ENCODE measurements at regions not wholly inside any gene's neighbourhood (a gene's known extent, or its start where the extent isn't known, plus 50 kb on each side); places are given as distances from the start of the nearest gene placed in this dataset.

DNA sequence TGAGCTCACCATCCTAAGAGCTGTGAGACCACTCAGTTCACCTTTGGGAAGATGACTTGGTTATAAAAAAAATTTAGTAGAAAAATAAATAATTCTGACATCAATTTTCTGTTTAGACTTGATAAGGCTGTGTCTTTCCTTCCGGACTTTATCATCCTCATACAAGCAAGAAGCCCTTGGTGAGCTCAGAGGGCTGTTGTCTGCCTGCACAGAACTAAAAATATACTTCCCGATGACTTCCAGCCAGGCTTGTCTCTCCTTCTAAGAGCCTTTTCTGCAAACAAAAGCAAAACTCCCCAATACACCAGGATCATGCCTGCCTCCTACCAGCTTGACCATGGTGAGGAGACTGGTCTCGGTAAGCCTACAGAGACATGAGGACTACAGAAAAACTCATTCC, 58.3 kb upstream of the PHOX2B start:
- no peak overlapping the region for H3K27ac ChIP-seq (ENCODE audit: low read length)
- ChIA-PET POLR2A (no interaction called here), CTCF (no interaction called here)
- TF ChIP-seq TCF7L2 (IDR thresholded peaks at IDR 0.05; ENCODE audit: low read depth, low read length) (no peak), POLR2AphosphoS5 (IDR thresholded peaks at IDR 0.05; ENCODE audit: low read depth, low read length) (no peak), SIN3A (IDR thresholded peaks at IDR 0.05; ENCODE audit: borderline replicate concordance, insufficient read depth, low read depth, low read length) (no peak)
- TF ChIP-seq, protein P1, sequence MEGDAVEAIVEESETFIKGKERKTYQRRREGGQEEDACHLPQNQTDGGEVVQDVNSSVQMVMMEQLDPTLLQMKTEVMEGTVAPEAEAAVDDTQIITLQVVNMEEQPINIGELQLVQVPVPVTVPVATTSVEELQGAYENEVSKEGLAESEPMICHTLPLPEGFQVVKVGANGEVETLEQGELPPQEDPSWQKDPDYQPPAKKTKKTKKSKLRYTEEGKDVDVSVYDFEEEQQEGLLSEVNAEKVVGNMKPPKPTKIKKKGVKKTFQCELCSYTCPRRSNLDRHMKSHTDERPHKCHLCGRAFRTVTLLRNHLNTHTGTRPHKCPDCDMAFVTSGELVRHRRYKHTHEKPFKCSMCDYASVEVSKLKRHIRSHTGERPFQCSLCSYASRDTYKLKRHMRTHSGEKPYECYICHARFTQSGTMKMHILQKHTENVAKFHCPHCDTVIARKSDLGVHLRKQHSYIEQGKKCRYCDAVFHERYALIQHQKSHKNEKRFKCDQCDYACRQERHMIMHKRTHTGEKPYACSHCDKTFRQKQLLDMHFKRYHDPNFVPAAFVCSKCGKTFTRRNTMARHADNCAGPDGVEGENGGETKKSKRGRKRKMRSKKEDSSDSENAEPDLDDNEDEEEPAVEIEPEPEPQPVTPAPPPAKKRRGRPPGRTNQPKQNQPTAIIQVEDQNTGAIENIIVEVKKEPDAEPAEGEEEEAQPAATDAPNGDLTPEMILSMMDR (IDR thresholded peaks at IDR 0.05): no peak
- TF ChIP-seq, protein P2, sequence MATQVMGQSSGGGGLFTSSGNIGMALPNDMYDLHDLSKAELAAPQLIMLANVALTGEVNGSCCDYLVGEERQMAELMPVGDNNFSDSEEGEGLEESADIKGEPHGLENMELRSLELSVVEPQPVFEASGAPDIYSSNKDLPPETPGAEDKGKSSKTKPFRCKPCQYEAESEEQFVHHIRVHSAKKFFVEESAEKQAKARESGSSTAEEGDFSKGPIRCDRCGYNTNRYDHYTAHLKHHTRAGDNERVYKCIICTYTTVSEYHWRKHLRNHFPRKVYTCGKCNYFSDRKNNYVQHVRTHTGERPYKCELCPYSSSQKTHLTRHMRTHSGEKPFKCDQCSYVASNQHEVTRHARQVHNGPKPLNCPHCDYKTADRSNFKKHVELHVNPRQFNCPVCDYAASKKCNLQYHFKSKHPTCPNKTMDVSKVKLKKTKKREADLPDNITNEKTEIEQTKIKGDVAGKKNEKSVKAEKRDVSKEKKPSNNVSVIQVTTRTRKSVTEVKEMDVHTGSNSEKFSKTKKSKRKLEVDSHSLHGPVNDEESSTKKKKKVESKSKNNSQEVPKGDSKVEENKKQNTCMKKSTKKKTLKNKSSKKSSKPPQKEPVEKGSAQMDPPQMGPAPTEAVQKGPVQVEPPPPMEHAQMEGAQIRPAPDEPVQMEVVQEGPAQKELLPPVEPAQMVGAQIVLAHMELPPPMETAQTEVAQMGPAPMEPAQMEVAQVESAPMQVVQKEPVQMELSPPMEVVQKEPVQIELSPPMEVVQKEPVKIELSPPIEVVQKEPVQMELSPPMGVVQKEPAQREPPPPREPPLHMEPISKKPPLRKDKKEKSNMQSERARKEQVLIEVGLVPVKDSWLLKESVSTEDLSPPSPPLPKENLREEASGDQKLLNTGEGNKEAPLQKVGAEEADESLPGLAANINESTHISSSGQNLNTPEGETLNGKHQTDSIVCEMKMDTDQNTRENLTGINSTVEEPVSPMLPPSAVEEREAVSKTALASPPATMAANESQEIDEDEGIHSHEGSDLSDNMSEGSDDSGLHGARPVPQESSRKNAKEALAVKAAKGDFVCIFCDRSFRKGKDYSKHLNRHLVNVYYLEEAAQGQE (IDR thresholded peaks at IDR 0.05; ENCODE audit: insufficient read depth in 1 of 2, low read depth in 2 of 2, low read length in 1 of 2): no peak
- DNase-seq (ENCODE audit: low read depth, low spot score): no peak
- no TSS peak for BruUV-seq (replicated peaks)
- H3K4me3 ChIP-seq (ENCODE audit: low read depth in 2 of 2, low read length in 2 of 2): no peak overlapping the region
- in situ Hi-C loops (cut with HindIII; ENCODE audit: low pct_unique_long_range_greater_than_20kb, low sequenced_read_pairs): no loop called here
- ATAC-seq: no peak
- intact Hi-C loops (cut with micrococcal nuclease; ENCODE audit: unreplicated experiment): no loop called here
- no peaks in the 10 kb centered on the region for H3K4me1 ChIP-seq (ENCODE audit: control insufficient read depth, insufficient read depth, low read length)
- H3K27me3 ChIP-seq (ENCODE audit: control insufficient read depth, insufficient read depth, low read length): no peaks in the 10 kb centered on the region
- H3K36me3 ChIP-seq (ENCODE audit: control insufficient read depth, insufficient read depth, low read length): no peaks in the 10 kb centered on the region
- no peaks in the 10 kb centered on the region for H3K9me3 ChIP-seq (ENCODE audit: control insufficient read depth, insufficient read depth, low read depth, low read length)

DNA sequence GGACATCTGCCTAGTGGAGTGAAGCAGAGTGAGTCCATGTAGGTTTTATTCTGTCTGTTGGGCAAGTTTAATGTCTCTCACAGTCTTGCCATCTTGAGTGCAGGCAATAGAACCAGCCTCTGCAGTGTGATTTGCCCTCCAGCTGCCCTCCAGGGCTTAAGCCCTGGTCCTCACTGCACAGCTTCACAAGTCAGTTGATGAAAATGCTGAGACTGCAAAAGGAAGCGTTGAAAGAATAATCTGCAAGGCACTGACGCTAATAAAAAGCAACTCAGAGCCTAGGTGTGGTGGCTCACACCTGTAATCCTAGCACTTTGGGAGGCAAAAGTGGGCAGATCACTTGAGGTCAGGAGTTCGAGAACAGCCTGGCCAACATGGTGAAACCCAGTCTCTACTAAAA, 54.1 kb upstream of the PHOX2B start:
- Histone ChIP-seq H3K4me3 (ENCODE audit: low read depth in 2 of 2, low read length in 2 of 2) (no peak overlapping the region), H3K27ac (ENCODE audit: low read length) (no peak overlapping the region), H3K27me3 (ENCODE audit: control insufficient read depth, insufficient read depth, low read length) (no peaks in the 10 kb centered on the region), H3K36me3 (ENCODE audit: control insufficient read depth, insufficient read depth, low read length) (no peaks in the 10 kb centered on the region), H3K9me3 (ENCODE audit: control insufficient read depth, insufficient read depth, low read depth, low read length) (no peaks in the 10 kb centered on the region), H3K4me1 (ENCODE audit: control insufficient read depth, insufficient read depth, low read length) (no peaks in the 10 kb centered on the region)
- ChIA-PET CTCF (no interaction called here), POLR2A (no interaction called here)
- in situ Hi-C loops (cut with HindIII; ENCODE audit: low pct_unique_long_range_greater_than_20kb, low sequenced_read_pairs): no loop called here
- ATAC-seq (no peak), DNase-seq (ENCODE audit: low read depth, low spot score) (no peak)
- no TSS peak for BruUV-seq (replicated peaks)
- TF ChIP-seq SIN3A (IDR thresholded peaks at IDR 0.05; ENCODE audit: borderline replicate concordance, insufficient read depth, low read depth, low read length) (no peak), POLR2AphosphoS5 (IDR thresholded peaks at IDR 0.05; ENCODE audit: low read depth, low read length) (no peak), TCF7L2 (IDR thresholded peaks at IDR 0.05; ENCODE audit: low read depth, low read length) (no peak)
- TF ChIP-seq, protein P2 (IDR thresholded peaks at IDR 0.05; ENCODE audit: insufficient read depth in 1 of 2, low read depth in 2 of 2, low read length in 1 of 2): no peak
- TF ChIP-seq, protein P1 (IDR thresholded peaks at IDR 0.05): no peak
- intact Hi-C loops (cut with micrococcal nuclease; ENCODE audit: unreplicated experiment): no loop called here

All from Panc1 (cell line).